ENCODE measurements at regions not wholly inside any gene's neighbourhood (a gene's known extent, or its start where the extent isn't known, plus 50 kb on each side); places are given as distances from the start of the nearest gene placed in this dataset.

- H3K27ac ChIP-seq (ENCODE audit: low read depth in 2 of 2, low read length in 1 of 2): no peak overlapping the region
- CTCF ChIA-PET: no interaction called here
- 16% methylated on average over 7 of the region's 7 CpGs for WGBS (ENCODE audit: low lambda C conversion rate)
Measured at GRCh38 chr15:95541301-95541700, 789.2 kb upstream of the NR2F2 start.

More at GRCh38 chr15:95541301-95541700, 789.2 kb upstream of the NR2F2 start:
- Histone ChIP-seq H3K79me2 (ENCODE audit: insufficient read depth) (no peaks in the 10 kb centered on the region), H3F3A (replicated peaks; ENCODE audit: insufficient read depth) (no peaks in the 10 kb centered on the region), H2AFZ (ENCODE audit: low read depth) (no peak overlapping the region), H3K4me3 (ENCODE audit: low read depth in 2 of 2, low read length in 1 of 2) (no peak overlapping the region), H3K9me2 (no peaks in the 10 kb centered on the region), H3K27me3 (ENCODE audit: insufficient read depth) (no peaks in the 10 kb centered on the region; the same call in 1 of the 2 replicates), H3K9ac (no peak overlapping the region), H3K4me1 (ENCODE audit: control insufficient read depth in 1 of 2, insufficient read depth in 2 of 2, low read depth in 1 of 2, low read length in 1 of 2) (no peaks in the 10 kb centered on the region), H3K4me2 (no peak overlapping the region), H3K36me3 (replicated peaks in 1 of 2; ENCODE audit: control insufficient read depth in 1 of 2, insufficient read depth in 2 of 2, low read length in 1 of 2) (no peaks in the 10 kb centered on the region), H3K9me3 (no peaks in the 10 kb centered on the region), H4K20me1 (ENCODE audit: insufficient read depth) (no peaks in the 10 kb centered on the region)
- no peak for DNase-seq
- POLR2A ChIA-PET: no interaction called here
- TF ChIP-seq GABPA (IDR thresholded peaks at IDR 0.05; ENCODE audit: low read depth): no peak
- TF ChIP-seq TEAD4 (IDR thresholded peaks at IDR 0.05; ENCODE audit: borderline replicate concordance, insufficient read depth): no peak
- no peak for TF ChIP-seq JUND (IDR thresholded peaks at IDR 0.05)
- no peak for TF ChIP-seq RAD21 (IDR thresholded peaks at IDR 0.05; ENCODE audit: low read length)
- no peak for TF ChIP-seq SMC3 (IDR thresholded peaks at IDR 0.05; ENCODE audit: low read depth, low read length)
- no peak for TF ChIP-seq CHD2 (IDR thresholded peaks at IDR 0.05; ENCODE audit: low read length, partially characterized antibody)
- no peak for TF ChIP-seq PBX3 (IDR thresholded peaks at IDR 0.05)
- no peak for TF ChIP-seq REST (IDR thresholded peaks at IDR 0.05; ENCODE audit: low read depth, low read length)
- no peak for TF ChIP-seq GATA2 (CRISPR knock-in tag; IDR thresholded peaks at IDR 0.05)
- no peak for TF ChIP-seq FOXJ3 (CRISPR knock-in tag; IDR thresholded peaks at IDR 0.05)
- TF ChIP-seq TAF1 (IDR thresholded peaks at IDR 0.05; ENCODE audit: borderline replicate concordance, low read depth, low read length): no peak
- TF ChIP-seq IRF3 (IDR thresholded peaks at IDR 0.05; ENCODE audit: low read depth, low read length): no peak
- no peak for TF ChIP-seq ZBTB33 (IDR thresholded peaks at IDR 0.05; ENCODE audit: borderline replicate concordance, low read depth)
- no peak for TF ChIP-seq EP300 (IDR thresholded peaks at IDR 0.05; ENCODE audit: borderline replicate concordance in 1 of 2, low read depth in 1 of 2, low read length in 1 of 2)
- TF ChIP-seq RFX5 (IDR thresholded peaks at IDR 0.05; ENCODE audit: low read length): no peak
- no peak for TF ChIP-seq YY1 (IDR thresholded peaks at IDR 0.05; ENCODE audit: low read depth)
- no peak for TF ChIP-seq EZH2phosphoT487 (IDR thresholded peaks at IDR 0.05; ENCODE audit: borderline replicate concordance, low read depth)
- TF ChIP-seq NRF1 (IDR thresholded peaks at IDR 0.05; ENCODE audit: low read depth, low read length): no peak
- no peak for TF ChIP-seq ELF1 (IDR thresholded peaks at IDR 0.05)
- TF ChIP-seq, protein P1, sequence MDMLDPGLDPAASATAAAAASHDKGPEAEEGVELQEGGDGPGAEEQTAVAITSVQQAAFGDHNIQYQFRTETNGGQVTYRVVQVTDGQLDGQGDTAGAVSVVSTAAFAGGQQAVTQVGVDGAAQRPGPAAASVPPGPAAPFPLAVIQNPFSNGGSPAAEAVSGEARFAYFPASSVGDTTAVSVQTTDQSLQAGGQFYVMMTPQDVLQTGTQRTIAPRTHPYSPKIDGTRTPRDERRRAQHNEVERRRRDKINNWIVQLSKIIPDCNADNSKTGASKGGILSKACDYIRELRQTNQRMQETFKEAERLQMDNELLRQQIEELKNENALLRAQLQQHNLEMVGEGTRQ (IDR thresholded peaks at IDR 0.05; ENCODE audit: borderline replicate concordance, low read depth, low read length): no peak
